Activated CD4-positive, CD25-positive, alpha-beta regulatory T cell treated with anti-CD3 and anti-CD28 coated beads, Interleukin-2, amount 50 U/mL, for 24 hours (primary cell): ENCODE measurements at regions not wholly inside any gene's neighbourhood (a gene's known extent, or its start where the extent isn't known, plus 50 kb on each side); places are given as distances from the start of the nearest gene placed in this dataset.

Experiments
- ATAC-seq, 2 donors: fragments of 150-1000 bp; cut with Tn5 transposase; one replicate each; pipeline ENCODE4 v1.10.0; 2021; ENCODE audit warnings: mild to moderate bottlenecking in 1 of 2, moderate library complexity in 1 of 2

GRCh38 chr7:91636728-91637127, 243.8 kb downstream of the MTERF1 start:
- ATAC-seq: no peak

DNA sequence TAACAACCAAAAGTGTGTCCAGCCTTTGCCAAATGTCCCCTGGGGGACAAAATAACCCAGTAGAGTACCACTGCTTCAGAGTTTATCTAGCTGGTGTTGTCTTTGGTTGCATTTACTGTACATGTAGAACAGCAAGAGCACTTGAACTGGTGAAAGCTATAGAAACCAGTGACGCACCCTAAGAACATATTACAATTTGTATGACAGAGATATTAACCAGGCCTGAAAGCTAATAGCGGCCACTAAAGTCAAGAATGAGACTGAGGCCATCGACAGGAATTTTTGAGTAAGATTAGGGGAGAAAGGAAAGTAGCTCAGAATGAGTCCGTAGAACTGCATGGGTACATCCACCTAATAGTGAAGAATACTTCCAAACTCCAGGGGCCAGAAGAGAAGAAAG, 236.2 kb downstream of the MTERF1 start:
- ATAC-seq: no peak

GRCh38 chr7:91645542-91645941, 235.0 kb downstream of the MTERF1 start:
- ATAC-seq: no peak

DNA sequence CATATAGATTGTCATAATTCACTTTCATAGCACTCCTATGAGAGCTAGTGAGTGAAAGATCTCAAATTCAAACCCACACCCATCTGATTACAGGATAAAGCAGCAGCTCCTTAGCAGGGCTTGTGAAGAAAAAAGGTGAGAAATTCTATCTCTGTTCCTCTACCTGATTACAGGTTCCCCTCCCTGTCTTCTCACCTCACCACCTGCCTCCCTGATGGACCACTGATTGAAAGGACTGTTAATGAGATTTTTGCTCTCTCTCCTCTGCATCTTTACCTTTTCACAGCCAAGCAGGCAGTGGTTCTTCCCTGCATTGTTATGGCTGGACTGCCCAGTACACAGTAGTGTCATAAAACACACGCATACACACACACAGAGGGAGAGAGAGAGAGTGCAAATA, 228.5 kb downstream of the MTERF1 start:
- no peak for ATAC-seq

DNA sequence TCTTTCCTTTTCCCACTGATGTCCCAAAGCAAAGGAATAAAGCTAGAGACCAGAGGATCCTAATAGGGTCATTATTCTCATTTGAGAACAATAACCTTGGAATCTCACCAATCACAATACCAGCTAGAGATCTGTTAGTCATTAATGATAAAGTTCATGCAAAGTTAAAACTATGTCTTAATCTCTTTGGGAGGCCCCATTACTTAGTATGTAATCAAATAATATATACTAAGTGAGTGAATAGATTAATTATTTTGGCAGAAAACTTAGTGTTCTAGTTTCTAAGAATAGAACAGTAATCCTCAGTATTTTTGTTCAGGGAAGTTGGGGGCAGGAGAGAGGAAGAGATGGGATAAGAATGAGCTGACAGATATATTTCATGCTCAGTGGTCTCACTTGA, 227.2 kb downstream of the MTERF1 start:
- no peak for ATAC-seq

DNA sequence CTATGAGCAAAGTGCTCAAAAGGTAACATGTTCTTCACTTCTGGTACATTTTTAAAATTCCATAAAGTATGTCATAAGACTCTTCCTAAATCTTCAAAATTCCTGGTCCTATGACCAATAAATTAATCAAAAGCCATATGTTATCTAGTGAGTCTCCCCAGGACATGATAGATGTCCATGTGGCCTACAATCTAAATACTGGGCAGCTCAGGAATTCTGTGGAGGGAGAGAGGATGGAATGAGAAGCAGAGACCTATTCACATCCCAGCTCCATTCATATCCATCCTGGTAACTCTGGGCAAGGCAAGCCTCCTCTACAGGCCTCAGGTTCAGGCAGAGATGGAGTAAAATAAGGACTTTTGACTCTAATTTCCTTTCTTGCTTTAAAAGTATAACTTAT, 224.8 kb downstream of the MTERF1 start:
- ATAC-seq: no peak

DNA sequence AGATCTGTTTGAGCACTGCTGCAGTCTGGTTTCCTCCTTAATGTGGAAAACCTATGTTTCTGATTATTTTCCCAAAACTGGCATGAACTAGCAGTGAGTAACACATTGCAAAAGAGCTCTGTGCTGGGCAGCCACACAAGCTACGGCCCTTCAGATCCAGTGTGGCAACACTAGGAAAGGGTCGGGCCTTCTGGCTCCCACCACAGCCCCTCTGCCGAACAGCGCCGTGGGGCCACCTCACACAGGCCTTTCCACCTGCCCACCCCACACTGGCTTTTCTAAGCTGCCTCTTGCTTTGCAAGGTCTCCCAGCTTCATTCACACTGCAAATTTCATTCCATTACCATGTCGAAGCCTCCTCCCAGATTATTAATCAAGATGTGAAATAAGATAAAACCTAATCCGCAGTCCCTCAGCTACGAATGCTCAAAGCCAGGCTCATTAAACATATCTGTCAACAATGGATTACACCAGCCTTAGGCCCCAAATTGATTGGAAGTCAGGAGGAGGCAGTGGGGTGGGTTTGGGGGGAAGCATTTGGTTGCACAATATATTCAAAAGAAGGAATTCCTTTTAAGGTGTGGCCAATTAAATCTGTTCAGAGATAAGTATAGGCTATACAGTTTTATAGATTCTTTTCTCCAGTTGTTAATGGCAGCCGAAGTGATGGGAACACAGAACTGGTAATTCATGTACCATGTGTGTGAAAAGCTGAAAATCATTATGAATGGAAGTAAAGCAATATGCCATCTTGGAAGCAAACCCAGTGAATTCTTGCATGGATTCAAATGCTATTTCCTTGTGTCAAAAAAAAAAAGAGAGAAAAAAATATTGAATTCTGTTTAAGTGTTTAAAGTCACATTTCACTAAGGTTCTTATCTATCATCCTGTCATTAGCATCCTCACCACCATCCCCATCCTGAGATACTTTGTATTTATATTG, 223.7 kb downstream of the MTERF1 start:
- no peak for ATAC-seq

GRCh38 chr7:91657483-91658071, 222.9 kb downstream of the MTERF1 start:
- no peak for ATAC-seq

- ATAC-seq: no peak
These were observed 221.4 kb downstream of the MTERF1 start for GRCh38 chr7:91659096-91659495.

- no peak for ATAC-seq
These were observed 219.7 kb downstream of the MTERF1 start for GRCh38 chr7:91660734-91661356.

DNA sequence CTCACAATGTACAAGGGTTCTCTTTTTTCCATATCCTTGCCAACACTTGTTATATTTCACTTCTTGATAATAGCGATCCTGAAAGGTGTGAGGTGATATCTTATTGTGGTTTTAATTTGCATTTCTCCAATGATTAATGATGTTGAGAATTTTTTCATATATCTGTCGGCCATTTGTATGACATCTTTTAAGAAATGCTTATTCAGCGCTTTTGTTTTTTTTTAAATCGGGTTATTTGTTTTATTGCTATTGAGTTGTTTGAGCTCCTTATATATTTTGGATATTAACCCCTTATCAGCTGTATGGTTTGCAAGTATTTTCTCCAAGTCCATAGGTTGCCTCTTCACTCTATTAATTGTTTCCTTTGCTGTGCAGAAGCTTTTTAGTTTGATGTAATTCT, 218.8 kb downstream of the MTERF1 start:
- no peak for ATAC-seq

DNA sequence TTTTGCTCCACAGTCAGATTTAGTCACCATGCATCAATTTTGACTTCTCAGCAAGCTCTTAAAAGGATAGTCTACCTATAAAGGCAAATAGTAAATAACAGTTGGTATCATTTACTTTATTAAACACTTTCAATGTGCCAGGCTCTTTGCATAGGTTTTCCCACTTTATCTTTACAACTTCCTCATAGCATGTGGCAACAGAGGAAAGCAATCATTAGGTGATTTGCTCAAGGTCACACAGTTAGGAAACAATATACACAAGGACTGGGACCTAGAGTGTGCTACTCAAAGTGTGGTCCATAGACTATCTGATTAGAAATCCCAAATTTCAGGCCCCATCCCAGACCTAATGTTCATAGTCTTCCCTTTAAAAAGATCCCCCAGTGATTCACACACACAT, 212.3 kb downstream of the MTERF1 start:
- ATAC-seq: no peak

DNA sequence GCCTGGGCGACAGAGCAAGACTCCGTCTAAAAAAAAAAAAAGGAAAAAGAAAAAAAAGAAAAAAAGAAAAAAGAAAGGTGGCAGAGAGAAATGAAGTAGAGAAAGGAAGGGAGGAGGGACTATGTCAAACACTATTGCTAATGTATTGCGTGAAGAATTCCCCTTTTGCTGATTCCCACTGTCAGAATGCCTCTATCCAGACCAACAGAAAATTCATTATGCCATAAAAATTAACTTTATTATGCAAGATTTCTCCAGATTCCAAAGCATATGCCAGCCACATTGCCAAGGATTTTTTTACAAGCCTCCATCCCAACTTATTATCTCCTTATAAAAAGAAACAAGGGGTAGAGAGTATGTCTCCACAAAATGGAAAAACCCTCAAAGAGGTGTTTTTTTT, 209.3 kb downstream of the MTERF1 start:
- no peak for ATAC-seq

GRCh38 chr7:91674470-91674869, 206.0 kb downstream of the MTERF1 start:
- ATAC-seq: no peak

DNA sequence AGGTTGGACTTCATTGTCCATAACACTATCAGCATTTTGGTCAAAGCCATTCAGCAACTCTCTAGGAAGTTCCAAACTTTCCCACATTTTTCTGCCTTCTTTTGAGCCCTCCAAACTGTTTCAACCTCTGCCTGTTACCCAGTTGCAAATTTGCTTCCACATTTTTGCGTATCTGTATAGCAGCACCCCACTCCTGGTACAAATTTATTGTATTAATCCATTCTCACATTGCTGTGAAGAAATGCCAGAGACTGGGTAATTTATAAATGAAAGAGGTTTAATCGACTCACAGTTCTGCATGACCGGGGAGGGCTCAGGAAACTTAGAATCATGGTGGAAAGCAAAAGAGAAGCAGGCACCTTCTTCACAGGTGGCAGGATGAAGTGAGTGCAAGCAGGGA, 198.8 kb downstream of the MTERF1 start:
- ATAC-seq: no peak

DNA sequence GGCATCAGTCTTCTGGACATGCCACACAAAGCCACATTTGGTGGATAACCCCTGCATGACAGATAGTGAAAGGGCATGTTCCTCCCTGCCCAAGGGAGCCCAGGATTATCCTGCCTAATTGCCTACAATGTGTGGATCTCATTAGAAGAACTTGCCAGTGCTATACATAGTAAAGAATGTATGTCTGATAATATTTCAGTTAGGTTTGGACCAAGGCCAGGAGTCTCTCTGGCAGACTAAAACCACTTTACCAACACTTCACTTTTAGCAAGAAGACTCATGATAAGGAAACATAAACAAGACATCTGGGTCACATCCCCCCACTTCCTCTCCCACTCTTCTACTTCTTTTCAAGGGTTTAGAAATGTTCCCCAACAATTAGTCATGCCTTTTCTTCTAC, 196.7 kb downstream of the MTERF1 start:
- ATAC-seq: no peak

DNA sequence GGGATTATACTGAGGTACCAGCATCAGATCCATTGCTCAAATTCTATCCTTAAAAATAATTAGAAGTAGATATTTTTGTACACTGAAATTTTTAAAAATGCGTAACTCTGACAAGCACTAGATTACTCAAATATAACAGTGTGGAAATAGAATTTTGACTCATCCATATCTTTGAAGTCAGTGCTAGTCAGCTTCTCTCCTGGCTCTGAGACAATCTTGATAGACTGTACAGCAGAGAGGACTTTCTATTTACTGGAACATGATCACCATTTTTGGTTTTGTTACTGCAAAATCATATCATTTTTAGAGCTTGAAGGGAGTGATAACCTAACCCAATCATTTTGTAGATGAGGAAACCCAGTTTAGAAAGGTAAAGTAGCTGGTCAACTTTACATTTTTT, 195.0 kb downstream of the MTERF1 start:
- ATAC-seq: no peak

GRCh38 chr7:91690541-91691070, 189.9 kb downstream of the MTERF1 start:
- no peak for ATAC-seq

GRCh38 chr7:91691865-91692264, 188.6 kb downstream of the MTERF1 start:
- ATAC-seq: no peak

DNA sequence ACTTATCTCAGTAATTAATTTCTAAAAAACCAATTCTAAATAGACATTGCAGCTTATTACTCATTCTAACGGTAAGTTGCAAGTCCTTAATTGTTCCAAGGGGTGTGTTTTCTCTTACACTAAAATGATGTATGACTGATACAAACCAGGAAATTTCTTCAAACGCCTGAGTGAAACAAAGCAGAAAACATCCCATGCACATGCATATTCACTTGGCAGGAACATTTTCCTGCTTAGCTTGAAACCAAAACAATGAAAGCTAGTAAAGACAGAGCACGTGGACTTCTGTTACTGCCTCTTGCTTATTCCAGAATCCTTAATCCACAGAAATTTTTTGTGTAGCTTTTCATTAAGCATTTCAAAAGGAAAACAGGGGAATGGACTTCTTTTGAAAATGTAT, 187.7 kb downstream of the MTERF1 start:
- no peak for ATAC-seq

DNA sequence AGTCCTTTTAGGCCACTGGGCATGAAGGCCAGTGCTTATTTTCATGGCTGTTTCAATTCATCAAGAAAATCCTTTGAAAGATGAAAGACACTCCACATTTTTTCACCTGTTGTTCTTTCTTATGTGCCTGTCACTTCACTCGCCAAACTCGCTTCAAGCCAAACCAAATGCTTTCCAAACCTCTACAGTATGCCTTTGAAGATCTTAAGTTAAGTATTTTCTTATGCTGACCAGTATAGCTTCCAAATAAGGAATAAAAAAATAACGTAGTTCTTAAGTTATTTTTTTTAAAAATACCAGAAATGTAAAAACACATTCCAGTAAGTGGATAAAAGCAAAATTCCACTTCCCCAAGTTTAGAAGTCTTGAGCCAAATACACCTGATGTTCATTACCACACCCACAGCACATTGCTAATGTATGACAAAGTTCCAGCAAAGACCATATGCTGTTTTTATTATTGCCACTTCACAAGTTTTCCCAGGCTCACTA, 186.1 kb downstream of the MTERF1 start:
- no peak for ATAC-seq

DNA sequence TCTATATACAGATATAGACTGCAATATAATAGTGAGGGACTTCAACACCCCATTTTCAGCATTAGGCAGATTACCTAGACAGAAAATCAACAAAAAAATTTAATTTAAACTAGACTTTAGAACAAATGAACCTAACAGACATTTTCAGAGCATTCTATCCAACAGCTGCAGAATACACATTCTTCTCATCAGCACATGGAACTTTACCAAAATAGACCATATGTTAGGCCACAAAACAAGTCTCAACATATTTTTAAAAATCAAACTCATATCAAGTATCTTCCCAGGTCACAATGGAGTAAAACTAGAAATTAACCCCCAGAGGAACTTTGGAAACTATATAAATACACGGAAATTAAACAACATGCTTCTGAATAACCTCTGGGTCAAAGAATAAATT, 169.6 kb downstream of the MTERF1 start:
- no peak for ATAC-seq

- ATAC-seq: no peak
These were observed 166.8 kb downstream of the MTERF1 start for GRCh38 chr7:91713669-91714068.
